NCI-H774 (cell line): ENCODE measurements at regions not wholly inside any gene's neighbourhood (a gene's known extent, or its start where the extent isn't known, plus 50 kb on each side); places are given as distances from the start of the nearest gene placed in this dataset.
"Not testable (repeated sequence)": the region's sequence is repeated elsewhere in the genome, so short reads cannot be mapped to it uniquely, and the experiment has no call there.

Source experiments
- DNase-seq: peaks from one replicate; lab custom pipeline; 2025; lab: John Stamatoyannopoulos, UW

GRCh38 chr5:87627363-87627762, 214.6 kb upstream of the CCNH start:
- DNase-seq = no peak

- no peak for DNase-seq
Measured at GRCh38 chr5:87608385-87608784, 195.7 kb upstream of the CCNH start.

DNA sequence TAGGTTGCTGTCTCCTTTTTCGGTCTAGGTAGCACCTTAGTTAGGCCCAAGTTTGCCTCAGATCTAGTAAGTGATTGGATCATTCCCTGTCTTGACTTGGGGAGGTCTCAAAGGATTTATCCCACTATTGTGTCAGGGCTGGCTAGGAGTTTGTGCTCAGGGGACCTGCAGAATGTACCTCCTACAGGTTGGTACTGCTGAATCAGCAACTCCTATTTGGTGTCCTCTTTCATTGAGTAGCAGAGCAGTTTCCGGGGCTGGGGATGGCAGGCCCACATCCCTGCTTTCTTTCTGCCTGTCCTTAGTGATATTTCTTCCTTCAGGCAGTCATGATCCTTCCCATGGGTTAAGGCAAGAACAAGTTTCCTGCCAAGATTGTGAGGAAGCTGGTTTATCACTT, 192.9 kb upstream of the CCNH start:
- DNase-seq = no peak

DNA sequence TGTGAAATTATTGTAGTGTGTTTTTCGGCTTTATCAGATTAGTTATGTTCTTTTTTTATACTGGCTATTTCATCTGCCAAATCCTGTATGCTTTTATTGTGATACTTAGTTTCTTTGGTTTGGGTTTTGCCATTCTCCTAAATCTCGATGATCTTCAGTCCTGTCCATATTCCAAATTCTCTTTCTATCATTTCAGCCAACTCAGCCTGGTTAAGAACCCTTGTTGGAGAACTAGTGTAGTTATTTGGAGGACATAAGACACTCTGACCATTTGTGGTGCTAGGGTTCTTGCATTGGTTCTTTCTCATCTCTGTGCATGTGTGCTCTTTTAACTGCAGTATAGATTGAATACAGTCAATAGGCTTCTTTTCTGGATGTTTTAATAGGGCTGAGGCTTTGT, 187.0 kb upstream of the CCNH start:
- DNase-seq = no peak

DNA sequence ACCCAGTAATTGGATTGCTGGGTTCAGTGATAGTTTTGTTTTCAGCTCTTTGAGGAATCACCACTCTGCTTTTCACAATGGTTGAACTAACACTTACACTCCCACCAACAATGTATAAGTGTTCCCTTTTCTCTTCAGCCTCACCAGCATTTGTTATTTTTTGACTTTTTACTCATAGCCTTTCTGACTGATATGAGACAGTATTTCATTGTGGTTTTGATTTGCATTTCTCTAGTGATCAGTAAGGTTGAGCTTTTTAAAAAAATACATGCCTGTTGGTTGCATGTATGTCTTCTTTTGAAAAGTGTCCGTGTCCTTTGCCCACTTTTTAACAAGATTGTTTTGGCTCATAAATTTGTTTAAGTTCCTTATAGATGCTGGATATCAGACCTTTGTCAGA, 185.7 kb upstream of the CCNH start:
- no peak for DNase-seq

GRCh38 chr5:87594566-87594965, 181.8 kb upstream of the CCNH start:
- no peak for DNase-seq

GRCh38 chr5:87589587-87589986, 176.9 kb upstream of the CCNH start:
- no peak for DNase-seq

DNA sequence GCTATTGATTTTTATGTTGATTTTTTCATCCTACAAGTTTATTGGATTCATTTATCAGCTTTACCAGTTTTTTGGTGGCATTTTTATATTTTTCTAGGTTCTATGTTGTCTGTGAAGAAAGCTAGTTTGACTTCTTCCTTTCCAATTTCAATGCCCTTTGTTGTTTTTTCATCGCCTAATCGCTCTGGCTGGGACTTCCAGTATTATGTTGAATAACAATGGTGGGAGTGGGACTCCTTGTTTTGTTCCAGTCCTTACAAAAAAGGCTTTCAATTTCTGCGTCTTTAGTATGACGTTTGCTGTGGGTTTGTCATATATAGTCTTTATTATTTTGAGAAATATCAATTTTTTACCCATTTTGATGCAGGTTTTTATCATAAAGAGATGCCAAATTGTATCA, 175.6 kb upstream of the CCNH start:
- DNase-seq = no peak

DNA sequence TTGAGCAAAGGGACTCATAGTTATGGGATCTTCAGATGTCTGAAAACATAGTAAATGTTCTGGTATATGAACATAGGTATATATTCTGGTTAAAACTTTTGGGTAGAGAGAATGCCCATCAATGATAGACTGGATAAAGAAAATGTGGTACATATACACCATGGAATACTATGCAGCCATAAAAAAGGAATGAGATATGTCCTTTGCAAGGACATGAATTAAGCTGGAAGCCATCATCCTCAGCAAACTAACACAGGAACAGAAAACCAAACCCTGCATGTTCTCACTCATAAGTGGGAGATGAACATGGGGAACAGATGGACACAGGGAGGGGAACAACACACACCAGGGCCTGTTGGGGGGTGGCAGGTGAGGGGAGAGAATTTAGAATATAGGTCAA, 171.0 kb upstream of the CCNH start:
- not testable (repeated sequence) for DNase-seq

DNA sequence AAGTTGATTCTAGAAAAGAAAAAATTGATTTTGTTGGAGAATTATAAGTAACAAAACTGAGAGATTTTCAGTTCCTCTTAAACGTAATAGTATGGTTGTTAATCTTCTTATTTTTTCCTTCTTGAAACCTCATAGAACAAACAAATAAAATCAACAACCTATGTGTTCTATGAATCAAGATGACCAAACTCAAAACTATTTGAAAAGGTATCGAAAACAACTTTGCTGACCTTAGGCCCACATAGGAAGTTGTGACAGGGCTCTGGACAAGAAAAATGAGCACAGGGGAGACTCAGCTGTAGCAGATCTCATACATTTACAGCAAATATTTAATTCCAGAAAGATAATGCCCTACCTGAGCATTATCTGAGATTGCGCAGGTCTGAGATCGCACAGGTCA, 169.4 kb upstream of the CCNH start:
- DNase-seq = no peak

DNA sequence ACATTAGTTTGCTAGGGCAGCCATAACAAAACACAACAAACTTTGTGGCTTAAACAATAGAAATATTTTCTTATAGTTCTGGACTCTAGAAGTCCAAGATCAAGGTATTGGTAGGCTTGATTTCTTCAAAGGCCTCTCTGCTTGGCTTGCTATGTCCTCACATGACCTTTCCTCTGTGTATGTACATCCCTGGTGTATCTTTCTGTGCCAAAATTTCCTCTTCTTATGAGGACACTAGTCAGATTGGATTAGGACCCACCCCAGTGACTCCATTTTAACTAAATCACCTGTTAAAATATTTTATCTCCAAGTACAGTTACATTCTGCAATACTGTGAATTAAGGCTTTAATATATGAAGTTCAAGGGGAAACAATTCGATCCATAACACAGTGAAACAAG, 168.9 kb upstream of the CCNH start:
- no peak for DNase-seq

- DNase-seq = no peak
Measured at GRCh38 chr5:87579678-87580077, 166.9 kb upstream of the CCNH start.

DNA sequence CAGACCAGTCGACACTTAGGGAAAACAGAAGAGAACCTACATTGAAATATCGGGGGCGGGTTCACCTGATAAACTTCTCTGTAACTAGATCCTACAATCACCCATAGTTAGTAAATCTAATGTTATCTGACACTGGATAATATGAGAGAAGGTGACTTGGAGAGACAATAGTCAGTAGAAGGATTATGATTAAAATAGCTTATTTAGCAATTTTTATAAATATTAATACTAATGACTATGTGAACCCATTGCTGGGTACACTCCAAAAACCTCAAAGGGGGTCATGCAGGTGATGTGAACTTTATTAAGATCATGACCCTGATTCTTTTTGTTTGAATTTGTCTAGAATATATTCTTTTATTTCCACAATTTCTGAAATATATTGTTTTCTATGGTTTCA, 164.1 kb upstream of the CCNH start:
- DNase-seq = no peak

DNA sequence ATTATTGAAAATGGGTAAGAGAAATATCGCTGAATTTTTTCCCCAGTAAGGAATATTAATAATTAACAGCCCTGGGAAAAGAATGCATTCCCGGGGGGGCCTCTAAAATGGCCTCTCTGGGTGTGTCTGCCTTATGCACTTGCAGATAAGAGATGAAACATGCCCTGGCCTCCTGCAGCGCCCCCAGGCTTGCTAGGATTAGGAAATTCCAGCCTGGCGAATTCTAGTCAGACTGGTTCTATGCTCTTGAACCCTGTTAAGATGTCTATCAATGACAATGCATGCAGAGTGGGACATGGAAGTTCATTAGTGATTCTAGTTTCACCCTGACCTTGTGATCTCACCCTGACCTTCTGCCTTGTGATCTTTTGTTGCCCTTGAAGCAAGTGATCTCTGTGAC, 163.6 kb upstream of the CCNH start:
- DNase-seq = not testable (repeated sequence)

- DNase-seq = no peak
Measured at GRCh38 chr5:87574106-87574505, 161.4 kb upstream of the CCNH start.

DNA sequence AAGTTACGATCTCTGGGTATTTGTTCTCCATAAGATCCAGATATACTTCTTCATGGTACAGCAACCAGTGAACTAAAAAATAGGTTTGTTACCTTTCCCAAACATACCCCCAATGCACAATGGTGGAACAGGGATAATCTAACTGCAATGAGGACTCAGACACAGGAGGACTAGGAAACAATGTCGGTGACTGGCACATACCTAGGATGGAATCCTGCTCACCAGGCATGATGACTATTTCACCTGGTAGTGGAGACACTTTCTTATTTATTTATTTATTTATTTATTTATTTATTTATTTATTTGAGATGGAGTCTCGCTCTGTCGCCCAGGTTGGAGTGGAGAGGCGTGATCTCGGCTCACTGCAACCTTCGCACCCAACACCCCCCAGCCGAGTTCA, 159.9 kb upstream of the CCNH start:
- DNase-seq = no peak

GRCh38 chr5:87572090-87572489, 159.4 kb upstream of the CCNH start:
- DNase-seq = no peak

DNA sequence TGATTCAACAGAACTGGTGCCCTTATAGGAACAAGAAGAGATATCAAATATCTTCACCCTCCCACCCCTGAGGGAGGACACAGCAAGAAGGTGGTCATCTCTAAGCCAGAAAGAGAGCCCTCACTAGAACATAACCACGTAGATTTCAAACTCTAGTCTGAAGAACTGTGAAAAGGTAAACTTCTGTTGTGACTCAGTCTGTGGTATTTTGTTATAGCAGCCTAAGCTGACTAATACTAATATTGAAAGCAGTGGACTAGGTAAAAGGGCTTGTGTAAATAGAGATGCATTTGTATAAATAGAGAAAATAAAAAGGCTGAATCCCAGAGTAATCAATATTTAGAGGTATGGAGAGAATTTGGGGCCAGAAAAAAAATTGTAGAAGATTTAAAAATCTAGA, 157.6 kb upstream of the CCNH start:
- DNase-seq = no peak

DNA sequence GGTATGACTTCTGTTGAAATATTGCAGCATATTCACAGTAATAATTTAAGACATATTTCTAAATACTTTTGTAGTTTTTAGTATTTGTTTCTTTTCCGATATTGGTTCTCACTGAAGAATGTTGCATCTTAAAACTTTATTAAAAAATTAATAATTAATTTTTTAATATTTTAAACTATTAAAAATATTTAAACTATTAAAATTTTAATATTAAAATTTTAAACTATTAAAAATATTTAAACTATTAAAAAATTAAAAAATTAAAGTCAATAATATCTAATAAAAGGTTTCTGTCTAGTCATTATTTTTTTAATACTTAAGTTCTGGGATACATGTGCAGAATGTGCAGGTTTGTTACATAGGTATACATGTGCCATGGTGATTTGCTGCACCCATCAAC, 149.3 kb upstream of the CCNH start:
- no peak for DNase-seq

GRCh38 chr5:87560528-87560927, 147.8 kb upstream of the CCNH start:
- no peak for DNase-seq

GRCh38 chr5:87551911-87552310, 139.2 kb upstream of the CCNH start:
- DNase-seq = no peak

DNA sequence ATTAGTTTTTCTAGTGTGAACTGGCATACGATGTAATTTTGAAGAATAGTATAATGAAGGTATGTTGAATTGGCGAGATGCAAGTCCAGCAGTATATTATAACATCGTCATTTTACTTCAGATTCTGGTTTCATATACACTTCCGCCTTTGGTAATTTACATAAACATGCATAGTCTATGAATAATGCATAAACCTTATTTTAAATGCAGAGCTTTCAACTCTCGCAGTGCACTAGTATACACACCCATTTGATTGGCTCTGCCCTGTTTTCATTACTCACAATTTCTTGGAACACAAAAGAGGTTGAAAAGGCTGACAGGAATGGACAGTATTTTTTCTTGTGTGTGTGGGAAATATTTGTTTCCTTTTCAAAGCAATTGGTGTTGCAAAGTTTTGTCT, 128.9 kb upstream of the CCNH start:
- peak; percentile 37 for DNase-seq

GRCh38 chr5:87541033-87541432, 128.3 kb upstream of the CCNH start:
- peak; percentile 78 for DNase-seq

DNA sequence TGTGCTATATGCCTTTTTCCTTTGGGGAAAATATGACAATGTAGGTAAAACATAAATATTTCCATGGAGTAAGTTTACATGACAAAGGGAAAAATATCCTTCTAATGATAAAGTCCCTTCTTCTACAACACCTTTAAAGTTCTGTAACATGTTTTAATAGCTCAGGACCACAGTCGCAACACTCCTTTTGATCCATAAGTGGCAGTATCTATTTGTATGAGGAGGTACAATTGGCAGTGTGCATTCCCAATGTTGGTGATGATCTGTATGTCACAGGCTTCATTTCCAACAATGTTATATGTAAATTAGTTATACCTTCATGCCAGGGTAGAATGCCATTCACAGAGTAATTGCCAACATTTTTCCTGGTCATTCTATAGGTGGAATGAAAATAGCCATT, 127.1 kb upstream of the CCNH start:
- DNase-seq = no peak

DNA sequence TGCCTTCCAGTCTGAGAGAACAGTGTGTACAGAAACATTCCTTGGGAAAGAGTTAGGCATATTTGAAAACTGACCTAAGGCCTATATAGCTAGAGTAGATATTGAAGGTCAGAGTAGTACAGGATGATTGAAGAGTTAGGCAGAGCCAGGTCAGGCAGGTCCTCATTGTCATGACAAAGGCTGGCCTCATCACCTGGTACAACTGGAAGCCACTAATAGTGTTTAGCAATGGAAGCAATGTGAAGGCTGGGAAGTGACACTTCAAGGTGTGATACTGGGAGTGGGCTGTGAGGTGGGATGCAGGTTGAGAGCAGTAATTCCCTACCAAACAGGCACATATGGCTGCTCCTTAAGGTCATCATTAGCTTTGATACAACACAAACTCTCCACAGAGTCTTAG, 123.6 kb upstream of the CCNH start:
- DNase-seq = no peak
